Gastroesophageal sphincter (tissue), 3 donors: ENCODE measurements at regions not wholly inside any gene's neighbourhood (a gene's known extent, or its start where the extent isn't known, plus 50 kb on each side); places are given as distances from the start of the nearest gene placed in this dataset.

Source experiments
- EP300 ChIP-seq: sonication (generic); formaldehyde crosslinking; IDR thresholded peaks from one replicate; pipeline ENCODE4 v1.6.1; 2017; ENCODE audit warnings: antibody characterized with exemption, mild to moderate bottlenecking
- TF ChIP-seq, protein P1 (sequence below), 4 experiments: fragments of 200-600 bp in 2 of 4; fragments of 450-650 bp in 2 of 4; sonication (generic) in 1 of 4; IDR thresholded peaks; one replicate each; pipeline ENCODE4 v1.5.1; 2017 to 2019; ENCODE audit warnings: antibody characterized with exemption in 4 of 4, mild to moderate bottlenecking in 2 of 4, moderate library complexity in 2 of 4

DNA sequence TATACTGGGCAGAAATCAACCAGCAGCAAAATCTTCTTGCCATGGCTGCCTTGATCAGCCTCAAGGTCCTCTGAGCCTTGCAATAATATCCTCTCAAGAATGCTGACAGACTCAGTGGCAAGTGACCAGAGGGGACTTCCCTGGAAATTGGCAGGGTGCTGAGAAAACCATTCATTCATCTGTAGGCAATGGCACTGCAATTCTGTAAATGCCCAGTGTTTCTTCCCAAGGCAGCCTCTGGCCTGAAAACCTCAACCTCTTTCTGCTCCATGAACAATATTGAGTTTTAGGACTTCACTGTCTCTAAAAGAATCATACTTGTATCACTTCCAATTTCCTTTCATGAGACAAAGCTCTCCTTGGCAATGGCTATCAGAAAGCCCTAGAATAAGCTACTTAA is 754.3 kb upstream of the TENM3 start:
- no peak for TF ChIP-seq EP300
- TF ChIP-seq, protein P1, sequence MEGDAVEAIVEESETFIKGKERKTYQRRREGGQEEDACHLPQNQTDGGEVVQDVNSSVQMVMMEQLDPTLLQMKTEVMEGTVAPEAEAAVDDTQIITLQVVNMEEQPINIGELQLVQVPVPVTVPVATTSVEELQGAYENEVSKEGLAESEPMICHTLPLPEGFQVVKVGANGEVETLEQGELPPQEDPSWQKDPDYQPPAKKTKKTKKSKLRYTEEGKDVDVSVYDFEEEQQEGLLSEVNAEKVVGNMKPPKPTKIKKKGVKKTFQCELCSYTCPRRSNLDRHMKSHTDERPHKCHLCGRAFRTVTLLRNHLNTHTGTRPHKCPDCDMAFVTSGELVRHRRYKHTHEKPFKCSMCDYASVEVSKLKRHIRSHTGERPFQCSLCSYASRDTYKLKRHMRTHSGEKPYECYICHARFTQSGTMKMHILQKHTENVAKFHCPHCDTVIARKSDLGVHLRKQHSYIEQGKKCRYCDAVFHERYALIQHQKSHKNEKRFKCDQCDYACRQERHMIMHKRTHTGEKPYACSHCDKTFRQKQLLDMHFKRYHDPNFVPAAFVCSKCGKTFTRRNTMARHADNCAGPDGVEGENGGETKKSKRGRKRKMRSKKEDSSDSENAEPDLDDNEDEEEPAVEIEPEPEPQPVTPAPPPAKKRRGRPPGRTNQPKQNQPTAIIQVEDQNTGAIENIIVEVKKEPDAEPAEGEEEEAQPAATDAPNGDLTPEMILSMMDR (IDR thresholded peaks at IDR 0.05): no peak
